Omental fat pad (tissue), 3 donors: ENCODE measurements at regions not wholly inside any gene's neighbourhood (a gene's known extent, or its start where the extent isn't known, plus 50 kb on each side); places are given as distances from the start of the nearest gene placed in this dataset.
"Not testable (repeated sequence)": the region's sequence is repeated elsewhere in the genome, so short reads cannot be mapped to it uniquely, and the experiment has no call there.

ENCODE experiments used
- ATAC-seq: fragments of 150-250 bp; one replicate; pipeline ENCODE4 v1.9.1; 2016; ENCODE audit warnings: mild to moderate bottlenecking, moderate library complexity; ENCODE audit not compliant: low FRiP score
- DNase-seq: peaks from one replicate; pipeline ENCODE4 v3.0.0-alpha.2; 2019; ENCODE audit warnings: low spot score
- CTCF ChIP-seq, 3 donors: fragments of 450-650 bp; IDR thresholded peaks; one replicate each; pipeline ENCODE4 v1.5.1; 2016 to 2017; ENCODE audit warnings: antibody characterized with exemption in 3 of 3, mild to moderate bottlenecking in 3 of 3, moderate library complexity in 2 of 3

- ATAC-seq, result no peak
- no peak for DNase-seq
- TF ChIP-seq CTCF (IDR thresholded peaks at IDR 0.05), result no peak
Measured at GRCh38 chr16:29158785-29159184, 173.9 kb downstream of the LAT start.

- DNase-seq, ATAC-seq: not testable (repeated sequence)
Measured at GRCh38 chr16:29158031-29158784, 173.4 kb downstream of the LAT start.

GRCh38 chr16:29157051-29157923 lies 172.4 kb downstream of the LAT start:
- not testable (repeated sequence) for DNase-seq

GRCh38 chr16:29156511-29156910 lies 171.7 kb downstream of the LAT start:
- ATAC-seq (no peak), DNase-seq (no peak)
- TF ChIP-seq CTCF (IDR thresholded peaks at IDR 0.05), result no peak

More at GRCh38 chr16:29157051-29157923, 172.4 kb downstream of the LAT start:
- ATAC-seq, result peak; percentile 80

GRCh38 chr16:29155866-29156200 lies 171.0 kb downstream of the LAT start:
- not testable (repeated sequence) for DNase-seq, ATAC-seq

- DNase-seq, result not testable (repeated sequence)
- peak; percentile 4 for ATAC-seq
Measured at GRCh38 chr16:29155131-29155865, 170.4 kb downstream of the LAT start.

GRCh38 chr16:29154676-29155121 lies 169.8 kb downstream of the LAT start:
- no peak for ATAC-seq
- no peak for TF ChIP-seq CTCF (IDR thresholded peaks at IDR 0.05)
- no peak for DNase-seq

- no peak for TF ChIP-seq CTCF (IDR thresholded peaks at IDR 0.05)
- no peak for ATAC-seq
- DNase-seq, result no peak
Measured at GRCh38 chr16:29154088-29154487, 169.2 kb downstream of the LAT start.

GRCh38 chr16:29153307-29153706 lies 168.5 kb downstream of the LAT start:
- not testable (repeated sequence) for ATAC-seq, DNase-seq

- not testable (repeated sequence) for ATAC-seq, DNase-seq
Measured at GRCh38 chr16:29152544-29153031, 167.7 kb downstream of the LAT start.
